ENCODE measurements at regions not wholly inside any gene's neighbourhood (a gene's known extent, or its start where the extent isn't known, plus 50 kb on each side); places are given as distances from the start of the nearest gene placed in this dataset.

DNA sequence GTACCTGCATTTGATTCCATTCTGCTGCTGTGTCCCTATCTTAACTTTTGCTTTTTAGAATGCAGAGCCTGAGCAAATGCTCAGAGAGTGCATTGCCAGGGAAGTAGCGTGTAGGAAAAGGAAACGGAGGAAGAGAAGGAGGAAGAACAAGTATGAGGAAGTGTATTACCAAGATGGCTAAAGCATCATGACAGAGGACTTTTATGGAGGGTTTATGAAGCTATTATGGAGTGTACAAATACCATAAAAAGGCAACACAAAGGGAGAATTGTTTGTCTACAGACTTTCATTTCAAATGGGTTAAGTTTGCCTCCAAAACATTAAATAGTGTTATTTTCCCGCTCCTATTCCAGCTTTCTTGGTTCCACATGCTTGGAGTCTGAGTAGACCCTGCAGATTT, 1899.8 kb upstream of the NUDT12 start:
- no peaks in the 10 kb centered on the region for H4K20me1 ChIP-seq (replicated peaks; ENCODE audit: control insufficient read depth, extremely low read depth, insufficient read depth, low read length)
- DNase-seq (ENCODE audit: low read depth, low spot score) (no peak), FAIRE-seq (no peak)
- H3K27ac ChIP-seq (ENCODE audit: insufficient read depth, low read depth, low read length) = no peak overlapping the region
- BruUV-seq (replicated peaks) = no TSS peak
- no peaks in the 10 kb centered on the region for H3K9me3 ChIP-seq (replicated peaks; ENCODE audit: control insufficient read depth, insufficient read depth, low read length)
- intact Hi-C loops (cut with micrococcal nuclease) (no loop called here), dilution Hi-C loops (cut with MboI; ENCODE audit: extremely low pct_ligation_motif_present, low sequenced_read_pairs) (no loop called here)
- no peak for TF ChIP-seq JUN (IDR thresholded peaks at IDR 0.05; ENCODE audit: borderline replicate concordance, insufficient read depth, insufficient read length, low read depth)
- TF ChIP-seq MYC (IDR thresholded peaks at IDR 0.05; ENCODE audit: low read depth, low read length) = no peak
- TF ChIP-seq POLR2A (IDR thresholded peaks at IDR 0.05; ENCODE audit: low read depth, low read length) = no peak
- no peak for TF ChIP-seq FOS (IDR thresholded peaks at IDR 0.05; ENCODE audit: borderline replicate concordance, insufficient read depth, low read length)
- TF ChIP-seq, protein P1, sequence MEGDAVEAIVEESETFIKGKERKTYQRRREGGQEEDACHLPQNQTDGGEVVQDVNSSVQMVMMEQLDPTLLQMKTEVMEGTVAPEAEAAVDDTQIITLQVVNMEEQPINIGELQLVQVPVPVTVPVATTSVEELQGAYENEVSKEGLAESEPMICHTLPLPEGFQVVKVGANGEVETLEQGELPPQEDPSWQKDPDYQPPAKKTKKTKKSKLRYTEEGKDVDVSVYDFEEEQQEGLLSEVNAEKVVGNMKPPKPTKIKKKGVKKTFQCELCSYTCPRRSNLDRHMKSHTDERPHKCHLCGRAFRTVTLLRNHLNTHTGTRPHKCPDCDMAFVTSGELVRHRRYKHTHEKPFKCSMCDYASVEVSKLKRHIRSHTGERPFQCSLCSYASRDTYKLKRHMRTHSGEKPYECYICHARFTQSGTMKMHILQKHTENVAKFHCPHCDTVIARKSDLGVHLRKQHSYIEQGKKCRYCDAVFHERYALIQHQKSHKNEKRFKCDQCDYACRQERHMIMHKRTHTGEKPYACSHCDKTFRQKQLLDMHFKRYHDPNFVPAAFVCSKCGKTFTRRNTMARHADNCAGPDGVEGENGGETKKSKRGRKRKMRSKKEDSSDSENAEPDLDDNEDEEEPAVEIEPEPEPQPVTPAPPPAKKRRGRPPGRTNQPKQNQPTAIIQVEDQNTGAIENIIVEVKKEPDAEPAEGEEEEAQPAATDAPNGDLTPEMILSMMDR (IDR thresholded peaks at IDR 0.05; ENCODE audit: extremely low read depth in 1 of 2, insufficient read depth in 1 of 2, low read depth in 1 of 2, low read length in 2 of 2) = no peak
- TF ChIP-seq, protein P2, sequence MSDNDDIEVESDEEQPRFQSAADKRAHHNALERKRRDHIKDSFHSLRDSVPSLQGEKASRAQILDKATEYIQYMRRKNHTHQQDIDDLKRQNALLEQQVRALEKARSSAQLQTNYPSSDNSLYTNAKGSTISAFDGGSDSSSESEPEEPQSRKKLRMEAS (IDR thresholded peaks at IDR 0.05; ENCODE audit: insufficient read depth, insufficient read length) = no peak
- no peak for TF ChIP-seq EZH2 (IDR thresholded peaks at IDR 0.05; ENCODE audit: borderline replicate concordance, low read depth, low read length, severe bottlenecking)
- no peak for TF ChIP-seq POLR2AphosphoS5 (IDR thresholded peaks at IDR 0.05; ENCODE audit: insufficient read depth, low read depth, low read length)
- TF ChIP-seq GATA2 (IDR thresholded peaks at IDR 0.05; ENCODE audit: insufficient read depth, insufficient read length, low read depth, low read length) = no peak
- H2AFZ ChIP-seq (ENCODE audit: low read depth, low read length) = no peak overlapping the region
- POLR2A ChIA-PET = no interaction called here
- H3K27me3 ChIP-seq (ENCODE audit: control insufficient read depth in 2 of 2, insufficient read depth in 2 of 2, low read length in 2 of 2) = no peaks in the 10 kb centered on the region
- H3K4me2 ChIP-seq (ENCODE audit: insufficient read depth, low read length) = no peak overlapping the region
- no peak overlapping the region for H3K9ac ChIP-seq (replicated peaks; ENCODE audit: extremely low read depth, insufficient read depth, low read length)
- H3K4me3 ChIP-seq (replicated peaks in 1 of 3; ENCODE audit: insufficient read depth in 1 of 3, low read depth in 1 of 3, low read length in 3 of 3) = no peak overlapping the region
- no peaks in the 10 kb centered on the region for H3K9me1 ChIP-seq (replicated peaks; ENCODE audit: control insufficient read depth, extremely low read depth, insufficient read depth, low read length)
- CTCF ChIA-PET = no interaction called here
- H3K79me2 ChIP-seq (ENCODE audit: control insufficient read depth, insufficient read depth, low read length) = no peaks in the 10 kb centered on the region
- H3K36me3 ChIP-seq (ENCODE audit: control insufficient read depth in 2 of 2, extremely low read depth in 1 of 2, insufficient read depth in 2 of 2, low read length in 2 of 2) = no peaks in the 10 kb centered on the region
- no peaks in the 10 kb centered on the region for H3K4me1 ChIP-seq (ENCODE audit: control insufficient read depth, extremely low read depth, insufficient read depth, low read length)

All from endothelial cell of umbilical vein (primary cell).